ENCODE measurements at regions not wholly inside any gene's neighbourhood (a gene's known extent, or its start where the extent isn't known, plus 50 kb on each side); places are given as distances from the start of the nearest gene placed in this dataset.
"Not testable (repeated sequence)": the region's sequence is repeated elsewhere in the genome, so short reads cannot be mapped to it uniquely, and the experiment has no call there.

- no peak for DNase-seq
Measured at GRCh38 chr12:89787763-89788162, 79.1 kb upstream of the ATP2B1 start.

- no peak for DNase-seq
Measured at GRCh38 chr12:89786177-89786810, 77.7 kb upstream of the ATP2B1 start.

DNA sequence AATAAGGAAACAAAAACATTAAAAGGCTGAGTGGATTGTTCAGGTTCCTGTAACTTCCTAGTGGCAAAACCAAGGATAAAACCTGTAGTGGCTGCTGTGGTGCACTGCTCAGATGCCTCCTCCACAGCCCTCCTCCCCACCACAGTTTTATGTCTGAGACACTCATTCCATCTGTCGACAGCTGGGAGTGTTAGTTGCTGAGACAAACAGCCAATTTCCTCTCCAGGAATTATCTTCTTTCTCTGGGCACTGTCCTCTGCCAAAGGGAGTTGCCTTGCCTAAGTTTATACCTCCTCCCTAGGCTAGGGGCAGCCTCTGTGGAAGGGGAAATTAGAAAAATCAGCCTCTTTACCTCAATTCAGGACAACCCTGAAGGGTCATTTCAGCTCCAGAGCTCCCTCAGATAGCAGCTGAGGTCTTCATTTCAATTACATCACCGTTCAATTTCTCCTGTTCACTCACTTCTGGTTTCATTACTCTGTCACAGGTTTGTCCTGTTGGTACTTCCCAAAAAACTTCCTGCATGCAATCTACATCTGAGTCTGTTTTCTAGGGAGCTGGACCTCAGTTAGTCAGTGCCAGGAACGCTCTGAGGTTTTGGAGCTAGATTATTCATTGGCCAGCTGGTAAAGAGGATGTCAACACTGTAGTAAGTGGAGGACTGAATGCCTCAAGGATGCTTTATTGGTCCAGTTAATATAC, 74.9 kb upstream of the ATP2B1 start:
- DNase-seq: no peak

- DNase-seq: no peak
Measured at GRCh38 chr12:89782807-89783206, 74.2 kb upstream of the ATP2B1 start.

DNA sequence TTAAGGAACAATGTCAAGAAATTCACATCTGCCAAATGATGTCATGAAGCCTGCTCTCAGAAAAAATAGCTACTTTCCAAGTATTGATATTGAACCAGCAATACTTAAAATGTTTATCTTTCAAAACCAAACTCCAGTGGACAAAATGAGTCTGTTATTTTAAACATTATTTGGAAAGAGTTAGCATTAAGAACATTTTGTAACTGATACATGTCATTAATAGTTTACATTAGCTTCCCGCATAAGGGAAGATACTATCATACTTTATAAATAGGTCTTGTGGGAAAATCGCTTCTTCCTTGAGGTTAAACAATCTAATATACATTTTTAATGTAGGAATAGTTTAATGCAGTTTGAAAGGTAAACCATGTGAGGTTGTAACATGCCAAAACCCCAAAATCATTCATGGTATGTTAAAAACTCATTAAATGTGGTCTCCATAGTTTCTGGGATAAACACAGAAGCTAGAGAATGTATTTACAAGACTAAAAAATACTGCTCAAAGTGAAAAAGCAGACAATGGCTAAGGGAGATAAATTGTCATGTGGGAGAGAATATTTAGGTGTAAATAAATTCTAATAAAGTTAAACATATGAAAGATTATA, 73.4 kb upstream of the ATP2B1 start:
- no peak for DNase-seq

GRCh38 chr12:89781156-89781555, 72.5 kb upstream of the ATP2B1 start:
- DNase-seq: no peak

- DNase-seq: no peak
Measured at GRCh38 chr12:89779090-89779489, 70.5 kb upstream of the ATP2B1 start.

DNA sequence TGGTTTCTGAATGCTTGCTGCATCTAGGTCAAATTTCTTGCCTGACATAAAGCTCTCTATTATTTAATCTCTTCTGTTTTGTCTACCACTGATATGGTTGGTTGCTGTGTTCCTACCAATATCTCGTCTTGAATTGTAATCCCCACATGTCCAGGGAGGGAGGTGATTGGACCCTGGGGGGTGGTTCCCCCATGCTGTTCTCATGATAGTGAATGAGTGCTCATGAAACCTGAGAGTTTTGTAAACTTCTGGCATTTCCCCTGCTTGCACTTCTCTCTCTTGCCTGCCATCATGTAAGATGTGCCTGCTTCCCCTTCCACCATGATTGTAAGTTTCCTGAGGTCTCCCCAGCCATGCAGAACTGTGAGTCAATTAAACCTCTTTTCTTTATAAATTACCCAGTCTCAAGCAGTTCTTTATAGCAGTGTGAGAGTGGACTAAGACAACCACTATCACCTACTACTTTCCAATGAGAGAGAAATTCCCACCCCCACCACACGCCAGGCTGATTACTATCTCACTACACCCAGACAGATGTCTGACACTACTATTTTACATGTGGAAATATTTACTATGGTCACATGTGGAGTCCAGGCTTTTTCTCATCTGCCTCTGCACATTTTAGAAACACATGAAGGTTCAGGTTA, 69.2 kb upstream of the ATP2B1 start:
- no peak for DNase-seq

DNA sequence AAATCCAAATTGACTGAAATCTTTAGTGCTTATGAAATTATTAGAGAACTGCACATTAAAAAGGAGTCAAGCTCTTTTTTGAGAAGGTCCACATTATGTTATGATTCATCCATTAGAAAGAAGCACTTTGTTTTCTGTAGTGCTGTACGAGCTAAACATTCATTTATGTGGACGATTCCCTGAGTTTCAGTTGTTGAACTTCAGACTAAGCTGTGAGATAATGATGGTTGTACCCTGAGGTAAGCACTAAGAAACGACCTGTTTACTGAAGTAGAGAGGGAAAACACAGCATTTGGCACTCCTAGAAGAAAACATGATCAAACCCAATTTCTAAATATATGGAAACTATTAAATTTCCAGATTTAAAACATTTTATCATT, 67.3 kb upstream of the ATP2B1 start:
- DNase-seq: no peak

DNA sequence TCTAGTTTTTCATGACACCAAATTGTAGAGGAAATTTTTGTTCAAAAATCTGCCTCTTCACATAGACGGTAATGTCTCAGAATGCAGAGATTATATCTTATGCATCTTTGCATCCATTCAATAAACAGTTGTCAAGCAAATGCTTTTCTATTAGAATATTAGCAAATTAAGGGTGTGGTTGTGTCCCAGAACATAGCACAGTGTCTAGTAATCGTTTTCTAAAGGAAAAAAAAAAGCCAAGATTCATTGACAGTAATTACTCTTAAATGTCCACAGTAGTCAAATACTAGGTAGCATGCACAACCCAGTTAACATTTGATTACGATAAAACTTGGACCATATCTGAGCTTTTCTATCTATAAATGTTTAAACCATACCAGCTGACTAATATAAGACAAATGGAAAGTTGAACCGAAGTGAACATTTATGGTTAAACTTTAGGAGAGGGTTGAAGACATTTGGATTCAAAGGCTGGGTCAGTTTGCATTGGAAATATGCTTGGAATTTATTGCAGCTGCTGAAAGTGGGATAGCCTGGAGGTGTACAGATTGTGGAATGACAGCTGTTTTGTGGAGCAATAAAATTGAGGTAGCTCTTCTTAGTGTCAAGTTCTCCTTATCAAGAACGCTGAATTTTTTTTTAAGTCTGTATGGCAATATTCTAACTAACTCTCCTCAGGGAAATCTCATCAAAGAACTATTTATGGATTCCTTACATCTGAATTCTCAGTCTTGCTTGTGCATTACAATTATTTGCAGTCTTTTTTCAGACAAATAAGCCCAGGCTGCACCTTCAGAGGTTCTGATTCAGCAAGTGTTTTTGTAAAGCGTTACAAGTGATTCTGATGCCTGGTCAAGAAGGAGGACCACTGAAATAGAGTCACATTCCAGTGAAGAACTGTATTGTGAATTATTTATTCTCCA, 66.7 kb upstream of the ATP2B1 start:
- DNase-seq: no peak

DNA sequence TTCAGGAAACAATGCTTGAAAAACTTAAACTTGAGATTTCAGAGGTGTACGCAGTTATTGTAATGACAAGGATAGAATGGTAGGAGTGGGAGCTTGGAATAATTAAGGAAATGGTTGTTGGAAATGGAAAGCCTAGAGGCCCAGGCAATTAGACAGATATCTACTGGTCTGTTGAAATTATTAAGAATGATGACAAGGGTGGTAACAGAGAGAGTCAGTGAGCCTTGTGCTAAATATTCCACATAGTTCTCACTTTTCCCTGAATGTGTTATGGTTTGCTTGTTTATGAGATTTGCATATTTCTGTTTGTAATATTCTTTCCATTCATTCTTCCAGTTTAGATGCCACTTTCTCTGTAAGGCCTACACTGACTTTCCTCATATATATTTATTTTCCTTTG, 66.0 kb upstream of the ATP2B1 start:
- no peak for DNase-seq

GRCh38 chr12:89770391-89770790, 61.8 kb upstream of the ATP2B1 start:
- DNase-seq: no peak

- DNase-seq: no peak
Measured at GRCh38 chr12:89769483-89769818, 60.8 kb upstream of the ATP2B1 start.

- no peak for DNase-seq
Measured at GRCh38 chr12:89768586-89769482, 60.2 kb upstream of the ATP2B1 start.

- no peak for DNase-seq
Measured at GRCh38 chr12:89765959-89766824, 57.6 kb upstream of the ATP2B1 start.

GRCh38 chr12:89764164-89764563, 55.5 kb upstream of the ATP2B1 start:
- not testable (repeated sequence) for DNase-seq

- DNase-seq: no peak
Measured at GRCh38 chr12:89762498-89763170, 54.0 kb upstream of the ATP2B1 start.

DNA sequence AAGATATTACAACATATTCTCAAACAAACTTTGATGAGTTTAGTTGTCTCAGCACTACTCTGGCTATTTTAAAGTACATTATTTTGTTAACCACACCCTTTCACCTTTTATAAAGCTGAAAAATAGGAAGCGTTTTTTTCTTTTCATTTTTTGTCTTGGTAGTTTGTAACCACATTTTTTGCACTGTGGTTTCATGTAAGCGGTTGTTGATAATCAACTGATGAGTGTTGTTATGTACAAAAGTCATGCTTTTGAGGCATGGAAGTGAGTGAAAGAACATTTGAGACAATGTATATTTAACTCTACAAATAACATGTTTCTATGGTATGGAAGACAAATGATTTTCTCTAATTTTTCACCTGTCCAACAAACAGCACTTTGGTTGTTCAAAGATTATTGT, 52.1 kb upstream of the ATP2B1 start:
- no peak for DNase-seq

Data from cerebellar nuclear complex (tissue), 1 donor.